ENCODE measurements at regions not wholly inside any gene's neighbourhood (a gene's known extent, or its start where the extent isn't known, plus 50 kb on each side); places are given as distances from the start of the nearest gene placed in this dataset.
A peak's percentile ranks its signal among the peaks of the same experiment; 100 is the strongest.

DNA sequence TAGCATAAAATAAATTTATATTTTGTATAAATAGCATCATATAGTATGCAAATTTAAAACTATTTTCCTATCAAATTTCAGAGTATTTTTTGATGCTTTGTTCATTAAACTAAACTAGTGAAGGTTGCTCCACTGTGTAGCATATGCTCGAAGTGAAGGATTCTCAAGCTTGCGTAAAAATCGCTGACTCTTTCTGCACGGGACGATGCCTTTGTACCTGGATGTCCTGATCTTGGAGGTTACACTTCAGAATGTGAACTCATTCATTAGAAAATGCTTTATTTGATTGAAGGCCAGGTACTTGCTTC, 305.0 kb downstream of the WDR72 start:
- no peak overlapping the region for H3K4me3 Mint-ChIP-seq (ENCODE audit: low read depth)
- TF ChIP-seq, protein P1, sequence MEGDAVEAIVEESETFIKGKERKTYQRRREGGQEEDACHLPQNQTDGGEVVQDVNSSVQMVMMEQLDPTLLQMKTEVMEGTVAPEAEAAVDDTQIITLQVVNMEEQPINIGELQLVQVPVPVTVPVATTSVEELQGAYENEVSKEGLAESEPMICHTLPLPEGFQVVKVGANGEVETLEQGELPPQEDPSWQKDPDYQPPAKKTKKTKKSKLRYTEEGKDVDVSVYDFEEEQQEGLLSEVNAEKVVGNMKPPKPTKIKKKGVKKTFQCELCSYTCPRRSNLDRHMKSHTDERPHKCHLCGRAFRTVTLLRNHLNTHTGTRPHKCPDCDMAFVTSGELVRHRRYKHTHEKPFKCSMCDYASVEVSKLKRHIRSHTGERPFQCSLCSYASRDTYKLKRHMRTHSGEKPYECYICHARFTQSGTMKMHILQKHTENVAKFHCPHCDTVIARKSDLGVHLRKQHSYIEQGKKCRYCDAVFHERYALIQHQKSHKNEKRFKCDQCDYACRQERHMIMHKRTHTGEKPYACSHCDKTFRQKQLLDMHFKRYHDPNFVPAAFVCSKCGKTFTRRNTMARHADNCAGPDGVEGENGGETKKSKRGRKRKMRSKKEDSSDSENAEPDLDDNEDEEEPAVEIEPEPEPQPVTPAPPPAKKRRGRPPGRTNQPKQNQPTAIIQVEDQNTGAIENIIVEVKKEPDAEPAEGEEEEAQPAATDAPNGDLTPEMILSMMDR (IDR thresholded peaks at IDR 0.05; ENCODE audit: unreplicated experiment): no peak

DNA sequence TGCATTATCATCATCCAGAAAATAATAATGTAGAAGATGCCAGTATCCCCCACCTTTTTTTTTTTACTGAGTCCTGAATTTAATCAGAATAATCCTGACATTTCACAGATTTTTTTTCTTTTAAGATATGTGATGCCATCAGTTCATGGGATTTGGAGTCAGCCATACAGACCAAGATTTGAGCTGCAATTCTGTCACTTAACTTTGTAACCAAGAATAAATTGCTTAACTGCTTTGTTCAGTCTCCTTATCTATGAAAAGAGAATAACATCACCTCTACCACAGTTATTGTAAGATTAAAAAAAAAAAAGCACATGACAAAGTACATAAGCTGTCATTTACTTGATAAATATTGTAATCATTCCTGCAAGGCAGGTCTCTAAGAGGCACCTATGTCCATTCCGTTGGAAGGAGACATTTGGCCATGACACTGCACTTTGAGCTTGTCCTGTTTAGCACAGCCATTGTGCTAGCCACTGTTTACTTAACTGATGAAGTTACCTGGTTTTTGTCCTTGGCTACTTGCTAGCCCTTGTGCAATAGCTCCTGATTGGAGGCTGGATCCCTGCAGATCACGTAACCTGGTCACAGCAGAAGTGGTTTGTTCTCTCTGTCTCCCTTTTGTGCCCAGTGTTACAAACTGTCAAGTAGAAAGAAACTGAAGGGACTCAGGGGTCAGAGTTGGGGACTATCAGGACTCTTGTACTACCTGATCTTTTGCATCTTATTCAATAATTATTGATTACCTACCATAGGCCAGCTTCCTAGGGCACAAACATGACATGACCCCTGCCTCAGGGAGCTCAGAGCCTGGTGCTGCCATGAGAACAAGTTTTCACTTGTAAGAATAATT, 306.0 kb downstream of the WDR72 start:
- H3K4me3 Mint-ChIP-seq (ENCODE audit: low read depth): peak overlapping the region; percentile 17
- H3K27me3 Mint-ChIP-seq: no peaks in the 10 kb centered on the region
- H3K27ac Mint-ChIP-seq: peak overlapping the region; percentile 94
- no peaks in the 10 kb centered on the region for H3K36me3 Mint-ChIP-seq (ENCODE audit: insufficient read depth)
- peaks cover 68% of the 10 kb centered on the region for H3K4me1 Mint-ChIP-seq (ENCODE audit: low read depth)
- peak; percentile 12 for DNase-seq (ENCODE audit: low spot score, unreplicated experiment)
- peaks cover 2% of the 10 kb centered on the region for H3K9me3 Mint-ChIP-seq (ENCODE audit: low read depth)
- TF ChIP-seq, protein P1 (IDR thresholded peaks at IDR 0.05; ENCODE audit: unreplicated experiment): no peak

More for the DNA sequence above, 305.0 kb downstream of the WDR72 start:
- peak overlapping the region; percentile 92 for H3K27ac Mint-ChIP-seq
- DNase-seq (ENCODE audit: low spot score, unreplicated experiment): no peak
- peaks cover 74% of the 10 kb centered on the region for H3K4me1 Mint-ChIP-seq (ENCODE audit: low read depth)
- peaks cover 2% of the 10 kb centered on the region for H3K9me3 Mint-ChIP-seq (ENCODE audit: low read depth)
- H3K36me3 Mint-ChIP-seq (ENCODE audit: insufficient read depth): no peaks in the 10 kb centered on the region
- no peaks in the 10 kb centered on the region for H3K27me3 Mint-ChIP-seq

DNA sequence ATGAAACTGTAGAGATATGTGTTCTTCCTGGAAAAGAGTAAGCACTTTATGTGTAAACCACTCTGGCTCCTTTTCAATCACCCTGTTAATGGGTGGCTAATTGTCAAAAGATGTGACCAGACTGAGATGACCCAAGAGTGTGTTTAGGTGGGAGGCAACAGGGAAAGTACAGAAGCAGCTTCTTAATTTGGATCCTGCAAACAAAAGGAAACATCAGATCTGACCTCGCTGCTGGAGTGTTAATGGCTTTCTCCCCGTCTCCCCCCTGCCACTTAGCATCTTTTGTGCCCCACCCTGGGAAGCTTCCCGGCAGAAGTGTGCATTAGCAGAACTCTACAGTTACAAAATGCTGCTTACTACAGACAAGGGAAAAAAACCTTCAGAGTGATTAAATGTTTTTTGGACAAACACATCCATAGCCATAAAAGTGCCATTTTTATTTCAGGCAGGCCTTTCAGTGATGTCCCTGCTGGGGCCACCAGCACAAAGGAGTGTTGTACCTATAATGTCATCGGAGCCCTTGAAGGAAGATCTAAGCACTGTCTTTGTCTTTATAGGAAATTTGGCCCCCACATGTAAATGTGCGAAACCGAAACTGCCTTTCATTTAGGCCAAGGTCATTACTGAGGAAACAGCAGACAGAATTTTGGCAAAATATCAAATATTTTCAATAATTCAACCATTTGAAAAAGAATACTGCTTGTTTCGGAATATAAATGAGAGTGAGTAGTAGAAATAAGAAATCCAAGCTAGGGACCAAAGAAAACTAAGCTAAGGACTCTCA, 311.0 kb downstream of the WDR72 start:
- DNase-seq (ENCODE audit: low spot score, unreplicated experiment): no peak
- TF ChIP-seq, protein P1 (IDR thresholded peaks at IDR 0.05; ENCODE audit: unreplicated experiment): no peak
- Mint-ChIP-seq H3K27ac (peak overlapping the region; percentile 93), H3K9me3 (ENCODE audit: low read depth) (peaks cover 2% of the 10 kb centered on the region), H3K4me3 (ENCODE audit: low read depth) (no peak overlapping the region), H3K4me1 (ENCODE audit: low read depth) (peaks cover 59% of the 10 kb centered on the region), H3K27me3 (no peaks in the 10 kb centered on the region), H3K36me3 (ENCODE audit: insufficient read depth) (no peaks in the 10 kb centered on the region)

DNA sequence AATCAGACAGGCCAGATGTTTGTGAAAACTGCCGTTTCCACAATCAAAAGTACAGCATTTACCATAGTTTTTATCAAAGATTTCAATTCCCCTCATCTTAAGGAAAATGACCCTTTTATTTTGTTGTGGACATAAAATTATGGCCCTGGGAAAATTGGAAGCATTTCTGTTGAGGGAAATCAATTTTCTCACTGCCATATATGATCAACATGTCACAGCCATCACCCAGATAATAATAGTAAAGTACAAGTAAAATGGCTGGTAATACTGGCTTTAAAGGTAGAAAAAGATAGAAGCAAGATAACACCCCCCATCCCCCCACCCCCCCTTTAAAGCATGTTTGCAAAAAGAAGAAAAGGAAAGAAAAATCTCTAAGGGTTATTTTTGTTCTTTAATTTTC, 311.7 kb downstream of the WDR72 start:
- no peak for DNase-seq (ENCODE audit: low spot score, unreplicated experiment)
- TF ChIP-seq, protein P1 (IDR thresholded peaks at IDR 0.05; ENCODE audit: unreplicated experiment): no peak
- peak overlapping the region; percentile 93 for H3K27ac Mint-ChIP-seq
- H3K27me3 Mint-ChIP-seq: no peaks in the 10 kb centered on the region
- no peaks in the 10 kb centered on the region for H3K36me3 Mint-ChIP-seq (ENCODE audit: insufficient read depth)
- H3K4me3 Mint-ChIP-seq (ENCODE audit: low read depth): no peak overlapping the region
- H3K4me1 Mint-ChIP-seq (ENCODE audit: low read depth): peaks cover 52% of the 10 kb centered on the region
- peaks cover 2% of the 10 kb centered on the region for H3K9me3 Mint-ChIP-seq (ENCODE audit: low read depth)

DNA sequence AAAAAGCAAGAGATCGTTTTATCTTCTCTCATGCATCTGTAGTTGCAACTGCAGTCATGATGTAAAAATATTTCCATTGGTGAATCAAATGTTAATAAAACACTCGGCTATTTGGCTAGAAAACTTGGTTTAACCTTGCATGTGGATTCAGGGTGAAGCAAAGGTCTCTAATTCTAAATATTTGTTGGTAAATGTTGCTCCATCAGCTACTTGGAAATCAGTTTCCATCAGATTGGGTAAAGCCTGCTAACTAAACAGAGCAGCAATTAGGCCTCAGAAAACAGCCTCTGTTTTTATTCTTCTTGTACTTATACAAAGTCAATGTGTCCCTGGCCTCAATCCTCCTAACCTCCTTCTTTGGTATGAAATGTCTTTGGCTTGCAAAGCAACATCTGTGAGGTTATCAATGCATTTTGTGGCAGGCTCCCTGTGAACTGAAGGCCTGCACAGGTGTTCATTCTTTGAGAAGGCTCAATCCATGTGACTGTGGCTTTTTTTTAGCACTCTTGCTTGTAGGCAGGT, 312.3 kb downstream of the WDR72 start:
- TF ChIP-seq, protein P1 (IDR thresholded peaks at IDR 0.05; ENCODE audit: unreplicated experiment): no peak
- Mint-ChIP-seq H3K27me3 (no peaks in the 10 kb centered on the region), H3K36me3 (ENCODE audit: insufficient read depth) (no peaks in the 10 kb centered on the region), H3K4me3 (ENCODE audit: low read depth) (no peak overlapping the region), H3K4me1 (ENCODE audit: low read depth) (peaks cover 46% of the 10 kb centered on the region), H3K27ac (peak overlapping the region; percentile 79), H3K9me3 (ENCODE audit: low read depth) (peaks cover 2% of the 10 kb centered on the region)
- DNase-seq (ENCODE audit: low spot score, unreplicated experiment): no peak

Measured in progenitor cell of endocrine pancreas (in vitro differentiated cells).